ENCODE measurements at regions not wholly inside any gene's neighbourhood (a gene's known extent, or its start where the extent isn't known, plus 50 kb on each side); places are given as distances from the start of the nearest gene placed in this dataset.
"Not testable (repeated sequence)": the region's sequence is repeated elsewhere in the genome, so short reads cannot be mapped to it uniquely, and the experiment has no call there.

DNA sequence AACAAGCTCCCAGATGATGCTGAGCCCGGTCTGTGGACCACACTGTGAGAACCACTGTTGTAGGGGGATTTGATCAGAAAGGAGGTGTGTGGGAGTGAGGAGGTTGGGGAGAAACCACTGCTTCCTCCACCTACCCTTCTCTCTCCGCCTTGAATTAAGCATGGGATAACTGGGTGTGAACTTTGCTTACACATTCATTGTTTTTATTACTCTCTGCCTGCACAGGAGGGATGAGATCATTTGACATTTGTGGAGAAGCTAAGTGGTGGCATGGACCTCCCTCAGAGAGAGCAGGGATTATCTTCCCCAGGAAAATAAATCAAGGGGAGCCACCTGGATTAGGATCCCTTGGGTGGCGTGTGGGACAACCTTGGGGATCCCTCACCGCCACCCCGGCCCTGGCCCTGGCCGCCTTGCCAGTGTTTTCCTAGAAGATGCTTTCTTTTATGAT lies 212.1 kb upstream of the ATP6AP2 start:
- H3K4me3 Mint-ChIP-seq: no peak overlapping the region
- no peaks in the 10 kb centered on the region for H3K4me1 Mint-ChIP-seq (ENCODE audit: low read depth)
- H3K36me3 Mint-ChIP-seq (ENCODE audit: low read depth): no peaks in the 10 kb centered on the region
- no peak for DNase-seq
- peaks cover 10% of the 10 kb centered on the region for H3K9me3 Mint-ChIP-seq
- peaks cover 34% of the 10 kb centered on the region for H3K27me3 Mint-ChIP-seq
- H3K27ac Mint-ChIP-seq: no peak overlapping the region

DNA sequence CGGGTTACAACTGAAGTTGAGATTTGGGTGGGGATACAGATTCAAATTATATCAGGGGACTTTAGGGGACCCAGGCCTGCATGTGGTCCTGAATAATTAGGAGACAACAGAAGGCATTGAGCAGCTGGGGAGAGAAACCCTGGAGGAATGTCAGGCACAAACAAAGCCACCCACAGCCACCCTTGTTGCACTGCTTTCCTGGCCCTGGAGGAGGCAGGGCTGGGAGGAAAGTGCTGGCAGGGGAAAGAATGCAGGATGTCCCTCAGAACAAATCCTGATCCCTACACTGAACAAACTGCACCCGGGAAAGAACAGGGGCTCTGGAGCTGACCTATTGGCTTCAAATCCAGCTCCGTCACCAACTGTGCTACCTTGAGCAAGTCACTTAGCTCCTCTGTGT lies 214.1 kb upstream of the ATP6AP2 start:
- Mint-ChIP-seq H3K27ac (no peak overlapping the region), H3K4me1 (ENCODE audit: low read depth) (no peaks in the 10 kb centered on the region), H3K27me3 (peaks cover 31% of the 10 kb centered on the region), H3K36me3 (ENCODE audit: low read depth) (no peaks in the 10 kb centered on the region), H3K4me3 (no peak overlapping the region), H3K9me3 (peaks cover 10% of the 10 kb centered on the region)
- DNase-seq: no peak

DNA sequence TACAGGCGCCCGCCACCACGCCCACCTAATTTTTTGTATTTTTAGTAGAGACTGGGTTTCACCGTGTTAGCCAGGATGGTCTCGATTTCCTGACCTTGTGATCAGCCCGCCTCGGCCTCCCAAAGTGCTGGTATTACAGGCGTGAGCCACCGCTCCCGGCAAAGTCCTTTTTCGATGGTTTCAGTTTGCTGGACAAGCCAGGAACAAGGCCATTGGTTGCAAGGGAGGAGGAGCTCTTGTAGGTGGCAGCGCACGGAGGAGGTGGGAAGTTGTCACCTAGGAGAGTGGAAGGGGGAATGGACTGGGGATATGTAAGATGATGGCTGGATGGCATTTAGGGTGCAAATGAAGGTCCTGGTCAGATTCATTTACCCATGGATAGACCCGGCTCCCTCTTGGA lies 218.5 kb upstream of the ATP6AP2 start:
- H3K4me1 Mint-ChIP-seq (ENCODE audit: low read depth); H3K36me3 Mint-ChIP-seq (ENCODE audit: low read depth); H3K9me3 Mint-ChIP-seq; DNase-seq; H3K27ac Mint-ChIP-seq; H3K4me3 Mint-ChIP-seq: not testable (repeated sequence)
- H3K27me3 Mint-ChIP-seq: peaks cover 26% of the 10 kb centered on the region

DNA sequence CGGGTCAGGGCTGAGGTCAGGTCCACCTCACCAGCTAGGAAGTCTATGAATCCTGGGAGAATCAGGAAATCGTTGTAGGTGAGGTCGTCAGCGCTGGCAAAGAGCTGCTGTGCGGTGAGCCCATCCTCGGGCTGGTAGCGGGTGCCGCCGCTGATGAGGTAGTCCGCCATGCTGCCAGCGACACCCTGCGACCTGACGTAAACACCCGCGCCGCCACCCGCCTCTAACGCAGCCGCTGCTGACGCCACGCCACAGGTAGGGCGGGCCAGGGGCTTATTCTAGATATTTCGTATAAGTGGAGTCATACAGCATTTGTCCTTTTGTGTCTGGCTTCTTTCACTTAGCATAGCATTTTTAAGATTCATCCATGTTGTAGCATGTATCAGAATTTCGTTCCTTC lies 220.2 kb upstream of the ATP6AP2 start:
- peaks cover 4% of the 10 kb centered on the region for H3K9me3 Mint-ChIP-seq
- H3K4me3 Mint-ChIP-seq: no peak overlapping the region
- H3K27ac Mint-ChIP-seq: no peak overlapping the region
- H3K36me3 Mint-ChIP-seq (ENCODE audit: low read depth): no peaks in the 10 kb centered on the region
- no peaks in the 10 kb centered on the region for H3K4me1 Mint-ChIP-seq (ENCODE audit: low read depth)
- DNase-seq: no peak
- H3K27me3 Mint-ChIP-seq: peaks cover 12% of the 10 kb centered on the region

DNA sequence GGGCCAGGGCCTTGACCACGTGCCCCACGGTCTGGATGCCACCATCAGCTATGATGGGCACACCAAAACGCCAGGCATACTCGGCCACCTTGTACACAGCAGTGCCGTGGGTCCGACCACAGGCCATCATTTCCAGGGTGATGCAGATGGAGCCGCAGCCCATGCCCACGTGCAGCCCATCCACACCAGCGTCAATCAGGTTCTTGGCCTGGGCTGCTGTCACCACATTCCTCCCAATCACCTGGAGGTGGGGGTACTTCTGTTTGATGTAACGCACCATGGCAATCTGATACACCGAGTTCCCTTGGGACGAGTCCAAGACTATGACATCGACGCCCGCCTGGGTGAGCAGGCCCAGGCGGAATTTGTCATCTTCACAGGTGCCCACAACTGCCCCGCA lies 221.2 kb upstream of the ATP6AP2 start:
- DNase-seq: no peak
- Mint-ChIP-seq H3K4me1 (ENCODE audit: low read depth) (no peaks in the 10 kb centered on the region), H3K36me3 (ENCODE audit: low read depth) (no peaks in the 10 kb centered on the region), H3K27me3 (peaks cover 3% of the 10 kb centered on the region), H3K27ac (no peak overlapping the region), H3K9me3 (no peaks in the 10 kb centered on the region), H3K4me3 (no peak overlapping the region)

DNA sequence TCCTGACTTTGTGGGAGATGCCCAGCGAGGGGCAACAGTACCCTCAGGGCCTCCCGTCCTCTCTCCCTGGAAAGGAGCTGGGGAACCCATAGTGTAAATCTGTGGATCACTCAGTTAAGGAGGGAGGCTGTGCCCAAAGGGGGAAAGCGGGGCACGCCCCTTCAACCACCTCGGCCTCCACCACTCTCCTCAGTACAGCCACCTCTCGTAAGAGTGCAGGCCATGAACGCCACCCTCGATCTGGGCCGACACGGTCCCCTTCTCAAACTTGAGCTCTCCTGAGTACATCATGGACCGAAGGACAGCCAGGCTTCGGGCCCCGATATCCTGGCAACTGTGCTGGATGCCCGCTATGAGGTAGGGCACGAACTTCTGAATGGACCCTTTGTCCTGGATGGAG lies 221.8 kb upstream of the ATP6AP2 start:
- Mint-ChIP-seq H3K27me3 (no peaks in the 10 kb centered on the region), H3K4me3 (no peak overlapping the region), H3K4me1 (ENCODE audit: low read depth) (no peaks in the 10 kb centered on the region), H3K36me3 (ENCODE audit: low read depth) (no peaks in the 10 kb centered on the region), H3K27ac (no peak overlapping the region), H3K9me3 (no peaks in the 10 kb centered on the region)
- DNase-seq: no peak

DNA sequence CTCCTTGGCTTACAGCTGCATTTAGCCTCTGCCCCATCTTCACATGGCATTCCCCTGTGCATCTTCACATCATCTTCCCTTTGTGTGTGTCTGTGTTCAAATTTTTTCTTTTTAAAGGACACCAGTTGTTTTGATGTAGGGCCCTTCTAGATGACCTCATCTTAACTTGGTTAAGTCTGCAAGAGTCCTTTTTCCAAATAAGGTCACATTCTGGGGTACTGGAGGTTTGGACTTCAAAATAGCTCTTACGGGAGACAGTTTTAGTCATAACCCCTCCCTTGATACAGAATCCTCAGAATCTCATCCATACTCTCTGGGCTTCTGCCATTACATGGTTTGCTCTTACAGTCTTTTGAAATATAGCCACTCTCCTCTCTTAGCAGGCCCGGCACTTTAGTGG lies 231.5 kb upstream of the ATP6AP2 start:
- H3K4me1 Mint-ChIP-seq (ENCODE audit: low read depth): no peaks in the 10 kb centered on the region
- H3K27me3 Mint-ChIP-seq: peaks cover 56% of the 10 kb centered on the region
- H3K9me3 Mint-ChIP-seq: peaks cover 6% of the 10 kb centered on the region
- H3K27ac Mint-ChIP-seq: no peak overlapping the region
- DNase-seq: no peak
- no peaks in the 10 kb centered on the region for H3K36me3 Mint-ChIP-seq (ENCODE audit: low read depth)
- H3K4me3 Mint-ChIP-seq: no peak overlapping the region

DNA sequence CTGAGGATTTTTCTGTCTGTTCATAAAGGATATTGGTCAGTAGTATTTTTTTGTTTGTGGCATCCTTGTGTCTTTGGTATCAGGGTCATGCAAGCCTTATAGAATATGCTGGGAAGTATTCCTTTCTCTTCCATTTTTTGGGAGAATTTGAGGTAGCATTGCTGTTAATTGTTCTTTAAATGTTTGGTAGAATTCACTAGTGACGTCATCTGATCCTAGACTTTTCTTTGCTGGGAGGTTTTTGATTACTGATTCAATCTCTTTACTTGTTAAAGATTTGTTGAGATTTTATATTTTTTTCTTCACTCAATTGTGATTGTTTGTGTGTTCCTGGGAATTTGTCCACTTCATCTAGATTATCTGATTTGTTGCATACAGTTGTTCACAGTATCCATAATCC lies 234.4 kb upstream of the ATP6AP2 start:
- H3K9me3 Mint-ChIP-seq: peaks cover 2% of the 10 kb centered on the region

DNA sequence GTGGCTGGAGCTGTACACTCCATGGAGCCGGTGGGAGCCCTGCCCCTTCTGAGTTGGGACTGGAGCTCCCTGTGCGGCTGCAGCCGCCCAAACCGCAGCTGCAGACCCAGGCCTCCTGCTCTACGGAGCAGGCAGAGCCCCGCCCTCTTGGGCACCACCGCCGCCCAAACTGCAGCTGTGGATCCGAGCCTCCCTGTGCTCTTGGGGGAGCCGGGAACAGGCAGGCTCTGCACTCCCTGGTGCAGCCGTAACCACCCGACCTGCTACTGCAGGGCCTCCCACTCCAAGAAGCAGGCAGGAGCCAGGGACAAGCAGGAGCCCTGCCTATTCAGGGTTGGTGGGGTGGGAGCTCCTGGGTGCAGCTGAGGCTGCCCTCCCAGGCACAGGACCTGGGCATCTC lies 237.5 kb upstream of the ATP6AP2 start:
- DNase-seq: no peak
- Mint-ChIP-seq H3K27ac (no peak overlapping the region), H3K36me3 (ENCODE audit: low read depth) (no peaks in the 10 kb centered on the region), H3K4me3 (no peak overlapping the region), H3K4me1 (ENCODE audit: low read depth) (no peaks in the 10 kb centered on the region), H3K27me3 (peaks cover 44% of the 10 kb centered on the region), H3K9me3 (no peaks in the 10 kb centered on the region)

More for the DNA sequence above, 234.4 kb upstream of the ATP6AP2 start:
- Mint-ChIP-seq H3K4me3 (no peak overlapping the region), H3K27ac (no peak overlapping the region), H3K36me3 (ENCODE audit: low read depth) (no peaks in the 10 kb centered on the region), H3K4me1 (ENCODE audit: low read depth) (no peaks in the 10 kb centered on the region), H3K27me3 (peaks cover 59% of the 10 kb centered on the region)
- no peak for DNase-seq

DNA sequence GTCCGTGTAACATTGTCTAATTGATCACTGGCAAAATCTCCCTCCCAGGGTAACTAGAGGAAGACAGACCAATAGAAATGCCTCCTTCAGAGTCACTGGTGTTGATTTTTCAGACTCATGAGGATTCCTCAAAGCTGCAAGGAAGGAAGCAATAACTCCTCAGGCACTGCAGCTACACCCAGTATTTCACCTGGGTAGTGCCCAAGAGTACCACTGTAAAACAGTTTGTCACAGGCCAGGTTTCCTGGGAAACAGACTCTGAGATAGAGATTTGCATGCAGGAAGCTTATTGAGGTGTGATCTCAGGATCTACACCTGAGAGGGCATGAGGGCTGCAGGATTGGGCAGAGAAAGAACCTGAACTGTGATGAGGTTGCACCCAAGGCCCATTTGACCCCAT lies 240.7 kb upstream of the ATP6AP2 start:
- Mint-ChIP-seq H3K4me1 (ENCODE audit: low read depth) (no peaks in the 10 kb centered on the region), H3K27me3 (peaks cover 28% of the 10 kb centered on the region), H3K27ac (no peak overlapping the region), H3K36me3 (ENCODE audit: low read depth) (no peaks in the 10 kb centered on the region), H3K4me3 (no peak overlapping the region), H3K9me3 (no peaks in the 10 kb centered on the region)
- DNase-seq: no peak

DNA sequence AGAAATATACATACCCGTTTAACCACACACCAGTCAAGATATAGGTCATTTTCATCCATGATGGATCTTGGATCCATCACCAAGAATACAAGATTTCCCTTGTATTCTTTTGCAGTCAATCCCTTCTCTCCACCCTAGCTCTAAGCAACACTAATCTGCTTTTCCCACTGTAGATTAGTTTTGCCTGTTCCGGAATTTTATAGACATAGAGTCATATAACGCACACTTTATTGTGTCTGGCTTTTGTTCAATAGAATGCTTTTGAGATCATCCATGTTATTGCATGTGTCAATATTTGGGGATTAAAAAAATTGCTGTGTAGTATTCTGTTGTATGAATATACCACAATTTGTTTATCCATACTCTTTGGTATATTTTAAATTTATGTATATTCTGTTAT lies 235.6 kb upstream of the BCOR start:
- peaks cover 9% of the 10 kb centered on the region for H3K27me3 Mint-ChIP-seq
- H3K4me1 Mint-ChIP-seq (ENCODE audit: low read depth): peaks cover 5% of the 10 kb centered on the region
- H3K9me3 Mint-ChIP-seq: peaks cover 6% of the 10 kb centered on the region
- no peak overlapping the region for H3K4me3 Mint-ChIP-seq
- H3K36me3 Mint-ChIP-seq (ENCODE audit: low read depth): no peaks in the 10 kb centered on the region
- no peak for DNase-seq
- H3K27ac Mint-ChIP-seq: no peak overlapping the region

DNA sequence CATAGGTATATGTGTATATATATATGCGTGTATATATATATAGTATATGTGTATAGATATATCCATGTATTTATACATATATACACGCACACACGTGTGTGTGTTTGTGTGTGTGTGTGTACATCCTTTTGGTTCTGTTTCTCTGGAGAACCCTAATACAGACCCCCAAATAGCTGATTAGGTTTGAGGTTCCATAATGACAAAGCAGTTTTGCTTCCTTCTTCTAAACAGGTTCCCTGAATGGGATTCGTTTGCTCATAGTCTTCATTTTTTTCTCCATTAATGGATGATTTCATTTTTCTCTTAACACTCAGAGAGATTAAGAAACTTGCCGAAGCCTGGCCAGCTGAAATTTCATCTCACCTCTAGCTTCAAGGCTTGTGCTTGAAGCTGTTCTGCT lies 234.0 kb upstream of the BCOR start:
- no peak overlapping the region for H3K4me3 Mint-ChIP-seq
- peaks cover 6% of the 10 kb centered on the region for H3K9me3 Mint-ChIP-seq
- H3K4me1 Mint-ChIP-seq (ENCODE audit: low read depth): peaks cover 5% of the 10 kb centered on the region
- peaks cover 21% of the 10 kb centered on the region for H3K27me3 Mint-ChIP-seq
- no peaks in the 10 kb centered on the region for H3K36me3 Mint-ChIP-seq (ENCODE audit: low read depth)
- no peak overlapping the region for H3K27ac Mint-ChIP-seq
- DNase-seq: no peak

DNA sequence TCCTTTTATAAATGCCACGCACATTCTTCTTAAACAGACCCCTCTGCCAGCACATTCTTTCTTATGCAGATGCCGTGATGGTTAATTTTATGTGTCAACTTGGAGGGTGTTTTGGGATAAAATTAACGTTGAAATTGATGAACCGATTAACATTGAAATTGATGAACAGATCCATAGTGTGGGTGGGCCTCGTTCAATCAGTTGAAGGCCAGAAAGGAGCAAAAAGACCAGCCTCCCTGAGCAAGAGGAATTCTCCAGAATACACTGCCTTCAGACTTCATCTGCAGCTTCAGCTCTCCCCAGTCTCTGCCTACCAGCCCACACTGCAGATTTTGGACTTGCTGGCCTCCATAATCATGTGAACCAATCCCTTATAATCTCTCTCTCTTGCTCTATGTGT lies 233.6 kb upstream of the BCOR start:
- Mint-ChIP-seq H3K27me3 (peaks cover 26% of the 10 kb centered on the region), H3K36me3 (ENCODE audit: low read depth) (no peaks in the 10 kb centered on the region), H3K4me1 (ENCODE audit: low read depth) (peaks cover 5% of the 10 kb centered on the region), H3K4me3 (no peak overlapping the region), H3K9me3 (peaks cover 6% of the 10 kb centered on the region), H3K27ac (no peak overlapping the region)
- no peak for DNase-seq

DNA sequence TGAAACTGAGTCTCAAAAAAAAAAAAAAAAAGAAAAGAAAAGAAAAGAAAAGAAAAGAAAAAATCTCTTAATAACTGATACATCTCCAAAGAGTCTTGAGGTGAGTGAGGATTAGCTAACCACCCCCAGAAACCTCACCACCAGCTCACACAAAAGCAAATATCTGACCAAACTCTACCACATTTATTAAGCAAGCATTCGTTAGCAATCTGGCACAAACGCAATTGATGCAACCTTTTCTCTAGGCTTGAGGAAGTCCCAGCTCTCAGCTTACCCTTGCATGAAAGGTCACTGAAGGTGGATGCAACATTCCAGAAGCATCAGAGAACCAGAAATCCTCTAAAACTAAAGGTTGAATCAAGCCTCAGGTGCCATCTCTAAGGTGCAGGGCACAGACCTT lies 231.9 kb upstream of the BCOR start:
- H3K36me3 Mint-ChIP-seq (ENCODE audit: low read depth): no peaks in the 10 kb centered on the region
- H3K4me3 Mint-ChIP-seq: no peak overlapping the region
- peaks cover 6% of the 10 kb centered on the region for H3K9me3 Mint-ChIP-seq
- peaks cover 40% of the 10 kb centered on the region for H3K27me3 Mint-ChIP-seq
- no peak for DNase-seq
- H3K27ac Mint-ChIP-seq: no peak overlapping the region
- peaks cover 5% of the 10 kb centered on the region for H3K4me1 Mint-ChIP-seq (ENCODE audit: low read depth)

DNA sequence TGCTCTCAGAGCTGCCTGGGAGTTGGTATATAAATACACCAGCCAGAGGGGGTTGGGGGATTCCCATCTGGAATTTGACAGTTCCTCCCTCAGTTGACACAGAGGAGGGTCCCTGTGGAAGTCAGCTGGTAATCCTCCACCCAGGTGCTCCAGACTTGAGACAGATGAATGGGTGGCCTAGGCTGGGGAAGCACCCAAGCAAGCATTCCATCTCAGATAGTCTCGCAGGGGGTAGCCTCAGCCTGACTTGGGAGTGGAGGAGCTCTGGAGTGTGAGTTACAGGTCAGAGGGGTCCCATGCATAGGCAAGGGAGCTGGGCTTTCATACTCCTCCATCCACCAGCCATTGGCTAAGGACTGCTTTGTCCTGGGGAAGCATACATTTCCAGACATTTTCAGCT lies 229.3 kb upstream of the BCOR start:
- Mint-ChIP-seq H3K9me3 (no peaks in the 10 kb centered on the region), H3K27ac (no peak overlapping the region), H3K36me3 (ENCODE audit: low read depth) (no peaks in the 10 kb centered on the region), H3K4me3 (no peak overlapping the region), H3K4me1 (ENCODE audit: low read depth) (no peaks in the 10 kb centered on the region), H3K27me3 (peaks cover 46% of the 10 kb centered on the region)
- DNase-seq: no peak

DNA sequence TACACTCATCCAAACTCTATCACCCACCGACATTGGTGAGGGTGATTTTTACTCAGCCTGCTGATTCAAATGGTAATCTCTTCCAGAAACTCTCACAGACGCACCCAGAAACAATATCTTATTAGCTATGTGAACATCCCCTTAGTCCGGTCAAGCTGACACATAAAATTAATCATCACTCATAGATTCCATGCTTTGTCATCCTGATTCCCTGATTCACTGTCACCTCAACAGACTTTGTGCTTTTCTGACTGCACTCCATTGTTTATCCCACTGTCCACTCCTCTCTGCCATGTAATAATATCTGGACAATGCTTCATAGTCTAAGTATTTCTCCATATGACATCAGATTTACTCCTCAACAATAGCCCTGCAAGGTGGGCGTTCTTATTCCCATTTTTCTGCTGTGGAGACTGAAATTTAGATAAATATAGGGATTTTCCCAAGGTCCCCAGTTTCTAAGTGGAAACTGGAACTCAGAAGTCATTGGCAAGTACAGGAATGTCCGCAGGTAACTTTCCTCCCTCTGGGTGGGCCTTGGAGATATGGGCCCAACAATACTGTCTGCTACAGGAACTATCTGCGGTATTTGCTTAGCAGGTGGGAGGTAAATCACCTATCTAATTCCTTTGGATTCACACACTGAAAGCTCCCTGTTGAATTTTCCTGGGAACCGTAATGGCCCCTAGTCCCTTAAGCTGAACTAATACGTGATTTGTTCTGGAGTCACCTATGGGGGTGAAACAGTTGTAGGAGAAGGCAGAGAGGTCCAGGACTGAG lies 228.6 kb upstream of the BCOR start:
- Mint-ChIP-seq H3K4me1 (ENCODE audit: low read depth) (no peaks in the 10 kb centered on the region), H3K9me3 (peaks cover 4% of the 10 kb centered on the region), H3K36me3 (ENCODE audit: low read depth) (no peaks in the 10 kb centered on the region), H3K27me3 (peaks cover 46% of the 10 kb centered on the region), H3K4me3 (no peak overlapping the region), H3K27ac (no peak overlapping the region)
- DNase-seq: no peak
